B cell (primary cell): ENCODE measurements at regions not wholly inside any gene's neighbourhood (a gene's known extent, or its start where the extent isn't known, plus 50 kb on each side); places are given as distances from the start of the nearest gene placed in this dataset.
"Not testable (repeated sequence)": the region's sequence is repeated elsewhere in the genome, so short reads cannot be mapped to it uniquely, and the experiment has no call there.

ENCODE experiments used
- ATAC-seq: fragments of 200-7000 bp; cut with Tn5 transposase; one replicate; pipeline ENCODE4 v1.10.0; 2021; ENCODE audit warnings: low read depth, mild to moderate bottlenecking, moderate number of reproducible peaks, moderate library complexity
- CTCF ChIA-PET: fragments of 350-600 bp; sonication (Branson Sonifier 250); formaldehyde crosslinking; loops from one replicate; lab custom pipeline; 2021; ENCODE audit warnings: antibody characterized with exemption, inconsistent platforms; lab: Charles Lee
- POLR2A ChIA-PET: fragments of 350-600 bp; sonication (Branson Sonifier 250); formaldehyde crosslinking; loops from one replicate; lab custom pipeline; 2021; ENCODE audit warnings: antibody characterized with exemption; lab: Charles Lee
- DNase-seq: peaks from one replicate; pipeline ENCODE4 v3.0.0; 2013
- H2AFZ ChIP-seq: 2 replicates; pipeline ENCODE4 v1.6.1; 2012; ENCODE audit warnings: mild to moderate bottlenecking, low read depth, low read length; ENCODE audit not compliant: insufficient read depth, poor library complexity, severe bottlenecking
- H3K27ac ChIP-seq, 2 donors: 1 replicate in 1 of 2; 2 replicates in 1 of 2; pipeline ENCODE4 v1.5.1; 2012 to 2013; ENCODE audit warnings: low read length in 2 of 2, mild to moderate bottlenecking in 2 of 2, moderate library complexity in 1 of 2
- H3K27me3 ChIP-seq, 4 experiments: fragments of 200-600 bp in 1 of 4; sonication (generic) in 1 of 4; replicated peaks in 1 of 4; 1 replicate in 2 of 4; 2 replicates in 2 of 4; pipeline versions ENCODE4 v1.6.1 to v1.7.0; 2013 to 2016; ENCODE audit warnings: low read length in 3 of 4, mild to moderate bottlenecking in 2 of 4, mixed read lengths in 1 of 4, moderate library complexity in 1 of 4; ENCODE audit not compliant: insufficient read depth in 4 of 4, control insufficient read depth in 3 of 4; ENCODE audit errors: control extremely low read depth in 1 of 4
- H3K36me3 ChIP-seq, 2 experiments: replicated peaks in 1 of 2; 1 replicate in 1 of 2; 2 replicates in 1 of 2; pipeline versions ENCODE4 v1.6.1 to v1.7.1; 2013; ENCODE audit warnings: low read length in 1 of 2; ENCODE audit not compliant: insufficient read depth in 2 of 2, control insufficient read depth in 1 of 2; ENCODE audit errors: control extremely low read depth in 1 of 2, extremely low read depth in 1 of 2
- H3K4me1 ChIP-seq, 2 donors: fragments of 200-600 bp in 1 of 2; sonication (generic) in 1 of 2; 1 replicate in 1 of 2; 2 replicates in 1 of 2; pipeline versions ENCODE4 v1.5.1 to v1.6.1; 2013 to 2017; ENCODE audit warnings: low read length in 2 of 2; ENCODE audit not compliant: control insufficient read depth in 2 of 2, insufficient read depth in 2 of 2
- H3K4me2 ChIP-seq: replicated peaks from 2 replicates; pipeline ENCODE3; 2012; ENCODE audit warnings: mild to moderate bottlenecking, low read depth, low read length; ENCODE audit not compliant: poor library complexity, severe bottlenecking
- H3K4me3 ChIP-seq, 5 experiments: fragments of 200-600 bp in 1 of 5; sonication (generic) in 1 of 5; 1 replicate in 3 of 5; 2 replicates in 2 of 5; pipeline versions ENCODE4 v1.5.1 to v1.7.0; 2011 to 2016; ENCODE audit warnings: low read length in 4 of 5, mild to moderate bottlenecking in 4 of 5, low read depth in 2 of 5, control low read depth in 1 of 5, moderate library complexity in 1 of 5; ENCODE audit not compliant: insufficient read depth in 1 of 5; ENCODE audit errors: control extremely low read depth in 1 of 5, extremely low read depth in 1 of 5
- H3K79me2 ChIP-seq: fragments of 200-600 bp; sonication (generic); one replicate; pipeline ENCODE4 v1.6.0; 2016; ENCODE audit warnings: low read length; ENCODE audit not compliant: control insufficient read depth, insufficient read depth
- H3K9ac ChIP-seq: fragments of 200-600 bp; sonication (generic); 2 replicates; pipeline ENCODE4 v1.6.1; 2017; ENCODE audit warnings: mild to moderate bottlenecking, low read length, moderate library complexity
- H3K9me3 ChIP-seq, 3 donors: one replicate each; pipeline versions ENCODE4 v1.6.1 to v1.7.1; 2013; ENCODE audit warnings: low read length in 2 of 3; ENCODE audit not compliant: control insufficient read depth in 2 of 3, insufficient read depth in 1 of 3; ENCODE audit errors: control extremely low read depth in 1 of 3
- H4K20me1 ChIP-seq: 2 replicates; pipeline ENCODE4 v1.6.0; 2012; ENCODE audit warnings: mild to moderate bottlenecking, low read length; ENCODE audit not compliant: insufficient read depth, control insufficient read depth, poor library complexity, severe bottlenecking
- H3K27ac Mint-ChIP-seq: one replicate; pipeline ENCODE4 v1.8.0; 2021; ENCODE audit warnings: mixed read lengths
- H3K27me3 Mint-ChIP-seq: one replicate; pipeline ENCODE4 v1.8.0; 2021; ENCODE audit warnings: mixed read lengths
- H3K4me1 Mint-ChIP-seq: one replicate; pipeline ENCODE4 v1.8.0; 2021; ENCODE audit warnings: mixed read lengths
- H3K4me3 Mint-ChIP-seq: one replicate; pipeline ENCODE4 v1.8.0; 2021; ENCODE audit warnings: mixed read lengths
- H3K9me3 Mint-ChIP-seq: one replicate; pipeline ENCODE4 v1.8.0; 2022; ENCODE audit warnings: mixed read lengths; ENCODE audit not compliant: insufficient read depth
- CTCF ChIP-seq: fragments of 200-600 bp; IDR thresholded peaks from one replicate; pipeline ENCODE4 v1.8.0; 2022; ENCODE audit warnings: antibody characterized with exemption, mild to moderate bottlenecking
- EZH2 ChIP-seq: IDR thresholded peaks from 2 replicates; pipeline ENCODE4 v1.6.1; 2012; ENCODE audit warnings: borderline replicate concordance, low read depth, mild to moderate bottlenecking, moderate library complexity, low read length; ENCODE audit not compliant: insufficient read depth, poor library complexity, severe bottlenecking
- WGBS: methylation state at CpG from one replicate; pipeline ENCODE4 v1.1.5; 2013; ENCODE audit warnings: missing lambda C conversion rate; ENCODE audit not compliant: insufficient coverage; 5-methylcytosine and 5-hydroxymethylcytosine counted together
- intact Hi-C: fragments of 100-400 bp; cut with micrococcal nuclease; formaldehyde crosslinking; loops from one replicate; pipeline ENCODE4 v1.10.0; 2022

- Histone ChIP-seq H3K9ac (no peak overlapping the region), H3K27me3 (no peaks in the 10 kb centered on the region), H3K9me3 (no peaks in the 10 kb centered on the region), H3K4me1 (no peaks in the 10 kb centered on the region), H3K4me3 (no peak overlapping the region), H4K20me1 (no peaks in the 10 kb centered on the region), H3K79me2 (no peaks in the 10 kb centered on the region), H3K36me3 (no peaks in the 10 kb centered on the region), H3K4me2 (no peak overlapping the region), H2AFZ (no peak overlapping the region), H3K27ac (no peak overlapping the region)
- H3K4me1 Mint-ChIP-seq, result no peaks in the 10 kb centered on the region
- TF ChIP-seq EZH2 (no peak), CTCF (no peak)
- ChIA-PET POLR2A (no interaction called here), CTCF (no interaction called here)
- no peak overlapping the region for H3K4me3 Mint-ChIP-seq
- ATAC-seq (no peak), DNase-seq (no peak)
- no peaks in the 10 kb centered on the region for H3K27me3 Mint-ChIP-seq
- H3K27ac Mint-ChIP-seq, result no peak overlapping the region
- H3K9me3 Mint-ChIP-seq, result no peaks in the 10 kb centered on the region
- 100% methylated on average over 1 of the region's 2 CpGs for WGBS
- intact Hi-C loops, result no loop called here
Observed at GRCh38 chr12:74780182-74780849, 242.7 kb downstream of the ATXN7L3B start.

DNA sequence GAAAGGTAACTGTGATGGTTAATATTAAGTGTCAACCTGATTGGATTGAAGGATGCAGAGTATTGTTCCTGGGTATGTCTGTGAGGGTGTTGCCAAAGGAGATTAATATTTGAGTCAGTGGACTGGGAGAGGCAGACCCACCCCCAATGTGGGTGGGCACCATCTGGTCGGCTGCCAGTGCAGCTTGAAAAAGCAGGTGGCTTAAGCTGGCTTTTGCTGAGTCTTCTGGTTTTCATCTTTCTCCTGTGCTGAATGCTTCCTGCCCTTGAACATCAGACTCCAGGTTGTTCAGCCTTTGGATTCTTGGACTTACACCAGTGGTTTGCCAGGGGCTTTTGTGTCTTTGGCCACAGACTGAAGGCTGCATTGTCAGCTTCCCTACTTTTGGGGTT is 243.2 kb downstream of the ATXN7L3B start:
- H4K20me1 ChIP-seq, H2AFZ ChIP-seq, ATAC-seq, H3K9me3 Mint-ChIP-seq, H3K27me3 Mint-ChIP-seq, H3K27ac ChIP-seq, H3K36me3 ChIP-seq, H3K4me1 ChIP-seq, intact Hi-C loops, H3K9ac ChIP-seq, H3K79me2 ChIP-seq, H3K27me3 ChIP-seq, CTCF ChIA-PET, POLR2A ChIA-PET, H3K27ac Mint-ChIP-seq, H3K4me3 Mint-ChIP-seq, H3K4me3 ChIP-seq, DNase-seq, H3K9me3 ChIP-seq, H3K4me1 Mint-ChIP-seq, H3K4me2 ChIP-seq: not testable (repeated sequence)
- WGBS, result 73% methylated on average over 1 of the region's 1 CpG
